HG03097 (cell line): ENCODE measurements at regions not wholly inside any gene's neighbourhood (a gene's known extent, or its start where the extent isn't known, plus 50 kb on each side); places are given as distances from the start of the nearest gene placed in this dataset.
"Not testable (repeated sequence)": the region's sequence is repeated elsewhere in the genome, so short reads cannot be mapped to it uniquely, and the experiment has no call there.

Source experiments
- ATAC-seq: cut with Tn5 transposase; IDR thresholded peaks from one replicate; pipeline ENCODE4 v1.9.1; 2021; ENCODE audit not compliant: unreplicated experiment, low FRiP score

- no peak for ATAC-seq
Observed at GRCh38 chr2:182548031-182548950, 121.5 kb upstream of the PDE1A start.

- ATAC-seq = no peak
Observed at GRCh38 chr2:182550234-182550633, 123.4 kb upstream of the PDE1A start.

GRCh38 chr2:182552232-182552631 is 125.4 kb upstream of the PDE1A start:
- ATAC-seq = not testable (repeated sequence)

GRCh38 chr2:182552785-182553184 is 125.9 kb upstream of the PDE1A start:
- ATAC-seq = not testable (repeated sequence)

GRCh38 chr2:182553483-182553882 is 126.6 kb upstream of the PDE1A start:
- peak; percentile 100 for ATAC-seq

DNA sequence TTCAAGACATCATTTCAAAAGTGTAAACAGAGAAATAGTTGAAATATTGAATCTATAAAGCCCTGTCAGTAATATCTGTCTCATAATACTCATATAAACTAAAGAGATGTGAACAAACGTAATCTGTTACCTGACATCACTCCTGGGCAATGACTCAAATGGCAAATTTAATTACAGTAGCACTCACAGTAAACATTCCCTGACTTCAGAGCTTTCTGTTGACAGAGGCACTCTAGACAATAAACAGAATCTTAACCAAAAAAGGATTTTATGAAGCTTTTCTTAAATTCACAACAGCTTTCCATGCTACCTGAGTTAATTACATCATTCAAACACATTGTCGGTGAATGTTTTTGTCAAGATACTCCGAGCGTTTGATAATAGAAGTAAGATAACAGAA is 128.1 kb upstream of the PDE1A start:
- no peak for ATAC-seq

DNA sequence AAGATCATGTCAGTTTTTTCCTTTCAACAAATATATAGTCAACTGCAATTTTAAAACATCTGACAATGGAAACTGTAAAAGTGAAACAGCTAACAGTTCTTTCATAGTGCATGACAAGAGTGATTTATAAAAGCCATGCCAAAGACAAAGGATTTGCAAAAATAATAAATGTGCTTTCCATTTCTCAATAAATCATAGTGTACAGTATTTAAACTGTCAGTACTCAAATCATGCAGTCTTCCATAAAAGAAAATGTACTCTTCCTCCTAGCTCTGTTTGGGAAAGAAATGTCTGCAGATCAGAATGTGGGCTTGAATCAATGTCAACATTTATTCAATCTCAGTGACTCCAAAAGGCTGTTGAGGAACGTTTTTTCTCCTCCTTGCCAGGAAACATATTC is 131.7 kb upstream of the PDE1A start:
- ATAC-seq = no peak

- ATAC-seq = no peak
Observed at GRCh38 chr2:182559623-182560022, 132.8 kb upstream of the PDE1A start.

- ATAC-seq = no peak
Observed at GRCh38 chr2:182565911-182566567, 139.2 kb upstream of the PDE1A start.

GRCh38 chr2:182573553-182573952 is 142.5 kb upstream of the DNAJC10 start:
- ATAC-seq = no peak

GRCh38 chr2:182577816-182578215 is 138.2 kb upstream of the DNAJC10 start:
- ATAC-seq = no peak

DNA sequence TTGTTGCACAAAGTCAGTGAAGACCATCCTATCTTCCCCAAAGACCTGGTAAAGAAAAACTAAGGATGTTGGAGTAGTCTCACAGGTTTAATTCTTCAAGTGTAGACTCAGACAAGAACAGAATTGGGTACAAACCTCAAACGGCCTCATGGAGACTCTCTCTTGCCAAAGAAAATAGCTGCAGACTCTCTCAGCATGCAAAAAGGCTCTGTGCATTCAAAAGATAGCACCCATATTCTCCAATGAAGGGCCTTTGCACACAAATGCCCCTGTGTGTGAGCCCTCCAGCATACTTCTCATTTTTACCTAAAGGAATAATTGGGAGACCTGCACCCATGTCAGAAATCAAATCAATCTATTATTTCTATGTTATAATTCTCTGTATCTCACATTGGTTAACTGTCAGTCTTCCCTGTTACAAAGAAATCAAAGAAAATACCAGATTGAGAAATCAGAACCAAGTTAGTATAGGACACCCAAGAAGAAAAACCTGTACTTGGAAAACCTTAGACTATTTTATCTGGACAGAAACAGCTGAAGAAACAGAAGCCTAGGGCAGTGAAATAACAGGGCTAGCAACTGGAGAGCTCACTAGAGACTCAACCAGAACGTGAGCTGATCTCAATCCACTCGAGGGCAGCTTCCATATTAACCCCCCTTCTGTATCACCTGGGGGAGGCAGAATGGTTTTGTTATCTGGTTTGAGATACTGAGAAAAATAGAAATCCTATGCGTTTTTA is 134.7 kb upstream of the DNAJC10 start:
- no peak for ATAC-seq

- no peak for ATAC-seq
Observed at GRCh38 chr2:182584462-182584861, 131.6 kb upstream of the DNAJC10 start.

GRCh38 chr2:182585001-182585400 is 131.1 kb upstream of the DNAJC10 start:
- ATAC-seq = no peak

DNA sequence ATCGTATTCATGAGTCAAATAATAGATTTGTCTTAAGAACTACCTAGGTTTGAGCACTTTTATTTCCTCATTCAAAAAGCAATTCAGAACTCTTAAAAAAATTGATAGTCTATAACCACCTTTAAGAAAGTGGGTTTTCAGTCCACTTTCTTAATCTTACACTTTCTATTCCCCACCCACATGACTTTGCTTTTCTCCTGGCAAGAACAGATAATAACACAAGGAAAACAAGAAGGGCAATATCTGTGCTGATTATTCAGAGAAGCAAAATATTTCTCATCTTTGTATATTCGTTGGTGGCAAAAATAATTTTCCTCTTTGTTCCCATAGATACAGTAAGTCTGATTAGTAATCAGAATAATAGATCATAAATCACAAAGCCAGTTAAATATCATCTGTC is 130.6 kb upstream of the DNAJC10 start:
- ATAC-seq = no peak

- ATAC-seq = no peak
Observed at GRCh38 chr2:182586426-182586825, 129.6 kb upstream of the DNAJC10 start.

GRCh38 chr2:182587831-182588230 is 128.2 kb upstream of the DNAJC10 start:
- ATAC-seq = no peak

DNA sequence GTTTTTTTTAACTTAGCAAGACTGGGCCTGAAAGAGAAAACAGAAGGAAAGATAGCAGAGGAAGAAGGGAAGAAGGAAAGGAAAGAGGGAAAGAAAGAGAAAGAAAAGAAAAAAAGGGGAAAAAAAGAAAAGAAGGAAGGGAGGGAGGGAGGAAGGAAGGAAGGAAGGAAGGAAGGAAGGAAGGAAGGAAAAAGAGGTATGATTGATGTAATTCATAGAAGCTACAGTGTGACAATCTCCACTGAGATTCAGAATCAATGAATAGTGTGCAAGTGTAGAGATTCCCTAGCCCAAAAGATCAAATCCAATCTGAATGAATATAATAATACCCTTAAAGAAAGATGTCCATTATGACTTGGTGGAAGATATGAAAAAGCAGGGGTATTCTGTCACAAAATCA is 126.9 kb upstream of the DNAJC10 start:
- ATAC-seq = no peak

DNA sequence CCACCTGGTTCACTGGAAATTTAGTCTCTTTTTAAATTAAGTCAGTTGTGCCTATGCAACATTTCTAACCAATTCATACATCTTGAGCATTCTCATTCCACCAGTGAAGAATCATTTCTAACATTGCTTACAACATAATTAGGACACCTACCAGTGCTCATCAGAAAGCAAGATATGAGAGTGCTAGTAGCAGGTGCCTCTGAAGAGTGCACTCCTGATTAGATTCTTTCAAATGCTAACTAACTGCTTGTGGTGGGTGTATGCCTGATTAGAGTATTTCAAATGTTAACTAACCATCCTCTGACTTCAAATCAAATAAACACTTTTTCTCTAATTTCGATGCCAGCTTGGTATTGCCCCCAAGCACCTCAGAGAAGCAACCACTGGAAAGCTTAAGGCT is 124.3 kb upstream of the DNAJC10 start:
- no peak for ATAC-seq

DNA sequence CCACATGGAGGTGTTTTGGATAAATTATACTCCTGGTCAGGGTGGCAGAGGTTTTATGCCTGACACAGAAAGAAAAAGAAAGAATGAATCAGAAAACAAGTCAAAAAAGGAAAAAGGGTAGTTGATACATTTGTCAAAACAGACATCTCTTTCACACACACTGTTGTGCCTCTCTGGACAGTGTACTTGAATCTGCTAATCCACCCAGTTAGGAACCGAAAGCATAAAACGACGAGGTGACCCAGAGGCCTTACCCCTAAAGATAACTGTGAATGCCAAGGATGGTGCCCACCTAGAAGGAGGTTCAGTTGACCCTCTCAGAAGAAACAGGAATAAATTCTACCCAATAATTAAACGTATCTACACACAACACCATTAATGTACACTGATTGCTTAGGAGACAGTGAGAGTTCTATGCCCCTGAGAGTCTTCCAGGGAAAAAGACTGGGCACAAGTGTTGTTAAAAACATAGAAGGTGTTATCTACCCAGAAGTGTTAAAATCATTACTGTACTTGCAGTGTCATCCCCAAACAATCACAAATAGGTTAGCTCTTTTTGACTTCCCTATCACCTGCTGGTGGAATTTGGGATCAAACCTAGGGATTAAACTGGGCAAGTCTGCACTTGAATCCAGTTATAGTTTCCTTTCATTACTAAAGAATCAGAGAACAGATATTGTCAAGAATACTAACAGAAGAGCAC is 123.2 kb upstream of the DNAJC10 start:
- ATAC-seq = no peak
